H1 (cell line): ENCODE measurements at regions not wholly inside any gene's neighbourhood (a gene's known extent, or its start where the extent isn't known, plus 50 kb on each side); places are given as distances from the start of the nearest gene placed in this dataset.

ENCODE experiments used
- CTCF ChIA-PET: fragments of 300-600 bp; sonication (Branson Sonifier 250); formaldehyde crosslinking; loops from one replicate; lab custom pipeline; 2021; ENCODE audit not compliant: partially characterized antibody; lab: Charles Lee
- POLR2A ChIA-PET: fragments of 300-600 bp; sonication (Branson Sonifier 250); formaldehyde crosslinking; loops from one replicate; lab custom pipeline; 2021; ENCODE audit warnings: inconsistent platforms; ENCODE audit not compliant: partially characterized antibody; lab: Charles Lee
- DNase-seq, 2 experiments: peaks; one replicate each; pipeline versions ENCODE4 v3.0.0 to v3.0.0-alpha.2; 2010 to 2022; ENCODE audit warnings: low spot score in 2 of 2, low read depth in 1 of 2, mixed read lengths in 1 of 2
- FAIRE-seq: peaks from 2 replicates; lab custom pipeline; 2011; peaks lifted over from hg19 to GRCh38; lab: Jason Lieb, UNC
- H2AFZ ChIP-seq: 2 replicates; pipeline ENCODE4 v1.8.1; 2012; ENCODE audit warnings: low read length, inconsistent platforms
- H2AK5ac ChIP-seq: 2 replicates; pipeline ENCODE4 v1.6.1; 2013; ENCODE audit warnings: low read depth, low read length
- H2BK120ac ChIP-seq: replicated peaks from 2 replicates; pipeline ENCODE3; 2013; ENCODE audit warnings: low read depth, low read length, inconsistent platforms
- H2BK12ac ChIP-seq: 2 replicates; pipeline ENCODE4 v1.6.1; 2013; ENCODE audit warnings: low read depth, low read length
- H2BK15ac ChIP-seq: 2 replicates; pipeline ENCODE4 v1.6.1; 2013; ENCODE audit warnings: low read length
- H2BK20ac ChIP-seq: 2 replicates; pipeline ENCODE4 v1.6.1; 2013; ENCODE audit warnings: low read length
- H2BK5ac ChIP-seq: 2 replicates; pipeline ENCODE4 v1.6.1; 2013; ENCODE audit warnings: low read depth, low read length
- H3K14ac ChIP-seq: 2 replicates; pipeline ENCODE4 v1.6.1; 2013; ENCODE audit warnings: inconsistent platforms; ENCODE audit not compliant: insufficient read length
- H3K18ac ChIP-seq: 2 replicates; pipeline ENCODE4 v1.6.1; 2013; ENCODE audit warnings: low read length; ENCODE audit errors: extremely low read depth
- H3K23ac ChIP-seq: 2 replicates; pipeline ENCODE4 v1.6.1; 2013; ENCODE audit warnings: inconsistent platforms; ENCODE audit not compliant: insufficient read length
- H3K23me2 ChIP-seq: 2 replicates; pipeline ENCODE4 v1.6.1; 2013; ENCODE audit warnings: low read depth, low read length
- H3K27ac ChIP-seq: 2 replicates; pipeline ENCODE4 v1.6.1; 2011; ENCODE audit warnings: low read depth, low read length, inconsistent platforms
- H3K27me3 ChIP-seq, 4 experiments: replicated peaks in 1 of 4; 1 replicate in 1 of 4; 2 replicates in 3 of 4; pipeline versions ENCODE4 v1.6.1 to v1.8.1; 2011 to 2013; ENCODE audit warnings: low read length in 3 of 4, mild to moderate bottlenecking in 3 of 4, inconsistent platforms in 2 of 4, mixed read lengths in 2 of 4, moderate library complexity in 1 of 4; ENCODE audit not compliant: control insufficient read depth in 3 of 4, insufficient read depth in 3 of 4; ENCODE audit errors: extremely low read depth in 1 of 4
- H3K36me3 ChIP-seq, 4 experiments: 2 replicates each; pipeline versions ENCODE4 v1.6.1 to v1.8.1; 2011 to 2013; ENCODE audit warnings: mild to moderate bottlenecking in 4 of 4, low read length in 3 of 4, moderate library complexity in 2 of 4, control low read depth in 1 of 4, inconsistent platforms in 1 of 4; ENCODE audit not compliant: insufficient read depth in 4 of 4, control insufficient read depth in 2 of 4
- H3K4ac ChIP-seq: replicated peaks from 2 replicates; pipeline ENCODE3; 2013; ENCODE audit warnings: low read length, low read depth, mixed read lengths, inconsistent platforms; ENCODE audit not compliant: insufficient read length
- H3K4me1 ChIP-seq, 4 experiments: replicated peaks in 1 of 4; 1 replicate in 1 of 4; 2 replicates in 3 of 4; pipeline versions ENCODE4 v1.6.1 to v1.8.1; 2011 to 2013; ENCODE audit warnings: low read length in 3 of 4, inconsistent platforms in 2 of 4, mixed read lengths in 1 of 4; ENCODE audit not compliant: insufficient read depth in 4 of 4, control insufficient read depth in 3 of 4
- H3K4me2 ChIP-seq, 2 experiments: 2 replicates each; pipeline versions ENCODE4 v1.6.1 to v1.8.1; 2011 to 2013; ENCODE audit warnings: low read depth in 2 of 2, low read length in 2 of 2, control low read depth in 1 of 2, inconsistent platforms in 1 of 2, mild to moderate bottlenecking in 1 of 2; ENCODE audit not compliant: insufficient read depth in 1 of 2
- H3K4me3 ChIP-seq, 4 experiments: fragments of 200-600, 300-600 bp in 1 of 4; sonication (generic), shearing (Covaris generic), sonication (Bioruptor Twin) in 1 of 4; 2 replicates each; pipeline versions ENCODE4 v1.5.1 to v1.8.1; 2011 to 2016; ENCODE audit warnings: low read length in 4 of 4, low read depth in 3 of 4, control low read depth in 2 of 4, inconsistent platforms in 2 of 4, mild to moderate bottlenecking in 2 of 4, mixed read lengths in 1 of 4, moderate library complexity in 1 of 4; ENCODE audit not compliant: insufficient read depth in 2 of 4; ENCODE audit errors: extremely low read depth in 1 of 4
- H3K56ac ChIP-seq: replicated peaks from 2 replicates; pipeline ENCODE3; 2013; ENCODE audit warnings: low read depth, mild to moderate bottlenecking, mixed read lengths, low read length, inconsistent platforms; ENCODE audit not compliant: insufficient read length
- H3K79me1 ChIP-seq: 2 replicates; pipeline ENCODE4 v1.6.1; 2013; ENCODE audit warnings: low read depth, low read length, control low read depth
- H3K79me2 ChIP-seq, 2 experiments: 2 replicates each; pipeline versions ENCODE4 v1.6.1 to v1.8.1; 2012 to 2013; ENCODE audit warnings: low read length in 2 of 2, mild to moderate bottlenecking in 2 of 2, inconsistent platforms in 1 of 2; ENCODE audit not compliant: insufficient read depth in 2 of 2, control insufficient read depth in 1 of 2
- H3K9ac ChIP-seq, 4 experiments: replicated peaks in 1 of 4; 1 replicate in 1 of 4; 2 replicates in 3 of 4; pipeline versions ENCODE4 v1.6.1 to v1.8.1; 2011 to 2013; ENCODE audit warnings: low read depth in 3 of 4, low read length in 3 of 4, control low read depth in 2 of 4, mild to moderate bottlenecking in 2 of 4, moderate library complexity in 2 of 4, inconsistent platforms in 1 of 4; ENCODE audit errors: extremely low read depth in 1 of 4
- H3K9me3 ChIP-seq, 2 experiments: 2 replicates each; pipeline versions ENCODE4 v1.6.1 to v1.8.1; 2012 to 2013; ENCODE audit warnings: mild to moderate bottlenecking in 2 of 2, moderate library complexity in 2 of 2, control low read depth in 1 of 2, inconsistent platforms in 1 of 2, low read depth in 1 of 2, low read length in 1 of 2, mixed read lengths in 1 of 2; ENCODE audit not compliant: insufficient read depth in 2 of 2
- H4K20me1 ChIP-seq, 2 experiments: replicated peaks in 1 of 2; 2 replicates each; pipeline versions ENCODE3 to v1.8.1; 2011 to 2013; ENCODE audit warnings: inconsistent platforms in 2 of 2, low read length in 2 of 2, mild to moderate bottlenecking in 1 of 2; ENCODE audit not compliant: insufficient read depth in 2 of 2, control insufficient read depth in 1 of 2
- H4K5ac ChIP-seq: 2 replicates; pipeline ENCODE4 v1.6.1; 2013; ENCODE audit warnings: low read length, low read depth, mixed read lengths, inconsistent platforms; ENCODE audit not compliant: insufficient read length
- H4K8ac ChIP-seq: 2 replicates; pipeline ENCODE4 v1.8.0; 2013; ENCODE audit warnings: mild to moderate bottlenecking, moderate library complexity, low read length, inconsistent platforms; ENCODE audit not compliant: insufficient read depth; ENCODE audit errors: extremely low read depth
- H4K91ac ChIP-seq: replicated peaks from 2 replicates; pipeline ENCODE3; 2013; ENCODE audit warnings: low read length, mixed read lengths, inconsistent platforms; ENCODE audit not compliant: insufficient read length
- CBX8 ChIP-seq: fragments of 300-800, 300-1000 bp; sonication (generic); IDR thresholded peaks from 2 replicates; pipeline ENCODE4 v1.7.1; 2016; ENCODE audit warnings: low read depth, low read length, borderline replicate concordance
- CEBPB ChIP-seq: IDR thresholded peaks from 2 replicates; pipeline ENCODE4 v1.6.1; 2012; ENCODE audit warnings: low read depth, low read length
- CTBP2 ChIP-seq: IDR thresholded peaks from 2 replicates; pipeline ENCODE4 v1.7.0; 2011; ENCODE audit warnings: borderline replicate concordance, mild to moderate bottlenecking, moderate library complexity, mixed read lengths, low read length; ENCODE audit not compliant: insufficient read depth, insufficient read length
- EGR1 ChIP-seq: IDR thresholded peaks from 2 replicates; pipeline ENCODE4 v1.6.1; 2011; ENCODE audit warnings: low read depth, low read length, borderline replicate concordance
- FOSL1 ChIP-seq: IDR thresholded peaks from 2 replicates; pipeline ENCODE4 v1.6.1; 2011; ENCODE audit warnings: mild to moderate bottlenecking, low read depth, low read length, moderate library complexity; ENCODE audit not compliant: insufficient read depth
- JUN ChIP-seq: IDR thresholded peaks from 2 replicates; pipeline ENCODE4 v1.6.1; 2011; ENCODE audit warnings: low read depth, mild to moderate bottlenecking, improper control_type of control experiment, low read length
- KDM1A ChIP-seq: fragments of 200-600, 300-600 bp; sonication (generic); IDR thresholded peaks from 2 replicates; pipeline ENCODE4 v1.7.1; 2016; ENCODE audit warnings: mild to moderate bottlenecking, low read length, borderline replicate concordance
- POLR2AphosphoS5 ChIP-seq: IDR thresholded peaks from 2 replicates; pipeline ENCODE4 v1.6.1; 2011; ENCODE audit warnings: low read depth, low read length
- SP1 ChIP-seq: IDR thresholded peaks from 2 replicates; pipeline ENCODE4 v1.6.1; 2011; ENCODE audit warnings: low read depth, low read length
- TAF1 ChIP-seq: IDR thresholded peaks from 2 replicates; pipeline ENCODE4 v1.6.1; 2011; ENCODE audit warnings: mild to moderate bottlenecking, low read depth, low read length
- TEAD4 ChIP-seq: IDR thresholded peaks from 2 replicates; pipeline ENCODE4 v1.6.1; 2012; ENCODE audit warnings: low read depth, low read length, inconsistent platforms, mixed read lengths
- YY1 ChIP-seq: IDR thresholded peaks from 2 replicates; pipeline ENCODE4 v1.6.1; 2011; ENCODE audit warnings: low read depth, mild to moderate bottlenecking, low read length
- WGBS, 2 experiments: shearing (Covaris generic) in 1 of 2; methylation state at CpG; one replicate each; pipeline versions ENCODE4 v1.1.6 to v1.1.7; 2013 to 2015; ENCODE audit warnings: low lambda C conversion rate in 2 of 2, mixed read lengths in 2 of 2, inconsistent platforms in 1 of 2, low coverage in 1 of 2, missing lambda C conversion rate in 1 of 2; ENCODE audit not compliant: insufficient replicate concordance in 2 of 2, insufficient coverage in 1 of 2, insufficient read length in 1 of 2; ENCODE audit errors: extremely low coverage in 1 of 2, missing lambda C conversion rate in 1 of 2; 5-methylcytosine and 5-hydroxymethylcytosine counted together

DNA sequence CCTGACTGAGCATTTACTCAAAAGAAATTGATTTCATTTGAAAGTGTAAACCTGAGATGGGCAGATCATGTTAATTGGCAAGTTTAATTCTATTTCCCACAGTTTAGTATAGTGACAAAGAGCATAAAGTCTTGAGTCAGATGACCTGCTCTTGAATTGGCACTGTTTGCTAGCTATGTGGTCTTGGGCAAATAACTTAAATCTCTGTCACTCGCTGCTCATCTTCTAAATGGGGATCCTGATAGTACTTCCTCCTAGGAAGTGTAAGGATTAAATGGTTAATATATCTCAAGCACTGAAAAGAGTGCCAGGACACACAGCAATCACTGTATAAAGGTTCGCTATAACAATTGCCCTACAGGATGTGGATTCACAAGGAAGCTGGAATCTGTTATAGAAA, 242.8 kb upstream of the JADE1 start:
- H2AFZ ChIP-seq = no peak overlapping the region
- H3K23ac ChIP-seq = no peak overlapping the region
- H4K20me1 ChIP-seq = no peaks in the 10 kb centered on the region
- no peak overlapping the region; the same call in 1 of the 2 replicates for H2BK15ac ChIP-seq
- no peak overlapping the region for H3K4me2 ChIP-seq
- FAIRE-seq = no peak
- no peaks in the 10 kb centered on the region for H3K36me3 ChIP-seq
- H2BK12ac ChIP-seq = no peak overlapping the region
- no peaks in the 10 kb centered on the region; the same call in 1 of the 2 replicates for H3K79me1 ChIP-seq
- peak overlapping the region; percentile 35; the same call in 1 of the 2 replicates for H2BK20ac ChIP-seq
- no peaks in the 10 kb centered on the region for H3K9me3 ChIP-seq
- H4K91ac ChIP-seq = peak overlapping the region; percentile 11
- H3K18ac ChIP-seq = no peak overlapping the region
- H2BK120ac ChIP-seq = peak overlapping the region; percentile 36
- no peak overlapping the region for H3K14ac ChIP-seq
- no peak overlapping the region for H3K56ac ChIP-seq
- H3K27me3 ChIP-seq = no peaks in the 10 kb centered on the region
- TF ChIP-seq EGR1 (no peak), CTBP2 (no peak), YY1 (no peak), FOSL1 (no peak), TEAD4 (no peak), JUN (no peak), CBX8 (no peak), SP1 (no peak), TAF1 (no peak), KDM1A (no peak), POLR2AphosphoS5 (no peak), CEBPB (no peak)
- H3K4me3 ChIP-seq = no peak overlapping the region
- 77% methylated on average over 2 of the region's 2 CpGs; no CpG with 5 or more reads in 1 of the 2 experiments for WGBS, 2 experiments
- CTCF ChIA-PET = interaction anchor here (0.7 to 1.8 kb wide), 11 partner anchors 9 to 246 kb away, joined by 3 to 10 read pairs (median 4); no protein-coding TSS in a partner anchor
- no peaks in the 10 kb centered on the region; the same call in 1 of the 2 replicates for H3K23me2 ChIP-seq
- H2AK5ac ChIP-seq = no peak overlapping the region
- H3K79me2 ChIP-seq = no peaks in the 10 kb centered on the region
- no peak for DNase-seq
- no peak overlapping the region for H4K8ac ChIP-seq
- peak overlapping the region; percentile 38; the same call in 1 of the 2 replicates for H2BK5ac ChIP-seq
- POLR2A ChIA-PET = interaction anchor here (3.0 kb wide), 1 partner anchor 246 kb away, joined by 11 read pairs; no protein-coding TSS in a partner anchor
- H3K4ac ChIP-seq = no peak overlapping the region
- no peak overlapping the region for H3K27ac ChIP-seq
- peaks cover 0 to 5% (median 4%) of the 10 kb centered on the region in 4 experiments; a peak in 4 of 7 replicates for H3K4me1 ChIP-seq
- no peak overlapping the region for H4K5ac ChIP-seq
- no peak overlapping the region for H3K9ac ChIP-seq
